SK-N-SH (cell line): ENCODE measurements at regions not wholly inside any gene's neighbourhood (a gene's known extent, or its start where the extent isn't known, plus 50 kb on each side); places are given as distances from the start of the nearest gene placed in this dataset.

ENCODE experiments used
- CTCF ChIA-PET: fragments of 300-600, 350-600 bp; formaldehyde crosslinking; extraction: SDS; loops from one replicate; lab custom pipeline; 2021; lab: Yijun Ruan, JAX
- POLR2A ChIA-PET: fragments of 350-600 bp; sonication (Branson Sonifier 250); formaldehyde crosslinking; extraction: SDS; loops from one replicate; lab custom pipeline; 2020; ENCODE audit warnings: antibody characterized with exemption, inconsistent platforms; lab: Yijun Ruan, JAX
- DNase-seq: peaks from one replicate; pipeline ENCODE4 v3.0.0; 2012
- H2AFZ ChIP-seq: fragments of 200-600 bp; sonication (generic); 2 replicates; pipeline ENCODE4 v1.8.1; 2016; ENCODE audit warnings: antibody characterized with exemption, mild to moderate bottlenecking, low read depth
- H3F3A ChIP-seq: fragments of 200-600 bp; sonication (generic); replicated peaks from 2 replicates; pipeline ENCODE3; 2016; ENCODE audit warnings: antibody characterized with exemption, mild to moderate bottlenecking; ENCODE audit not compliant: insufficient read depth
- H3K27ac ChIP-seq, 2 experiments: fragments of 200-500 bp in 1 of 2; fragments of 200-600 bp in 1 of 2; sonication (Bioruptor generic) in 1 of 2; sonication (generic), shearing (Covaris generic) in 1 of 2; 2 replicates each; pipeline versions ENCODE4 v1.5.1 to v1.6.1; 2014 to 2016; ENCODE audit warnings: low read depth in 2 of 2, inconsistent platforms in 1 of 2, low read length in 1 of 2, mild to moderate bottlenecking in 1 of 2, mixed read lengths in 1 of 2
- H3K27me3 ChIP-seq: fragments of 200-600 bp; sonication (generic), shearing (Covaris generic); 2 replicates; pipeline ENCODE4 v1.6.1; 2016; ENCODE audit warnings: mixed run types; ENCODE audit not compliant: insufficient read depth
- H3K36me3 ChIP-seq, 2 experiments: fragments of 200-500 bp in 1 of 2; fragments of 200-600 bp in 1 of 2; sonication (Bioruptor generic) in 1 of 2; sonication (generic) in 1 of 2; replicated peaks in 1 of 2; 2 replicates each; pipeline versions ENCODE3 to v1.5.1; 2014 to 2016; ENCODE audit warnings: low read length in 1 of 2, mild to moderate bottlenecking in 1 of 2; ENCODE audit not compliant: insufficient read depth in 2 of 2, control insufficient read depth in 1 of 2
- H3K4me1 ChIP-seq, 2 experiments: fragments of 200-500 bp in 1 of 2; fragments of 200-600 bp in 1 of 2; sonication (Bioruptor generic) in 1 of 2; sonication (generic), shearing (Covaris generic) in 1 of 2; 2 replicates each; pipeline versions ENCODE4 v1.5.1 to v1.6.1; 2014 to 2016; ENCODE audit warnings: low read depth in 1 of 2, low read length in 1 of 2, mixed run types in 1 of 2; ENCODE audit not compliant: insufficient read depth in 2 of 2, control insufficient read depth in 1 of 2
- H3K4me2 ChIP-seq: fragments of 200-600 bp; sonication (generic), shearing (Covaris generic); 2 replicates; pipeline ENCODE4 v1.6.1; 2017; ENCODE audit warnings: mixed run types
- H3K4me3 ChIP-seq, 2 experiments: fragments of 200-500 bp in 1 of 2; fragments of 200-600 bp in 1 of 2; sonication (Bioruptor generic) in 1 of 2; sonication (generic), shearing (Covaris generic) in 1 of 2; 2 replicates each; pipeline versions ENCODE4 v1.5.1 to v1.8.1; 2014 to 2016; ENCODE audit warnings: low read depth in 2 of 2, inconsistent platforms in 1 of 2, low read length in 1 of 2, mild to moderate bottlenecking in 1 of 2, mixed read lengths in 1 of 2, moderate library complexity in 1 of 2
- H3K79me2 ChIP-seq: fragments of 200-600 bp; sonication (generic); 2 replicates; pipeline ENCODE4 v1.8.1; 2017; ENCODE audit warnings: mild to moderate bottlenecking; ENCODE audit not compliant: insufficient read depth
- H3K9ac ChIP-seq: fragments of 200-600 bp; sonication (generic); 2 replicates; pipeline ENCODE4 v1.6.1; 2017; ENCODE audit warnings: mixed run types
- H3K9me2 ChIP-seq: fragments of 200-600 bp; sonication (generic); 2 replicates; pipeline ENCODE4 v1.6.1; 2017; ENCODE audit warnings: mixed run types
- H3K9me3 ChIP-seq: fragments of 200-600 bp; sonication (generic); 2 replicates; pipeline ENCODE4 v1.6.1; 2017; ENCODE audit warnings: mixed run types, mild to moderate bottlenecking, moderate library complexity
- H4K20me1 ChIP-seq: fragments of 200-600 bp; sonication (generic); 2 replicates; pipeline ENCODE4 v1.6.1; 2017; ENCODE audit warnings: mild to moderate bottlenecking, mixed run types; ENCODE audit not compliant: insufficient read depth
- CHD2 ChIP-seq: fragments of 150-350 bp; IDR thresholded peaks from 2 replicates; pipeline ENCODE4 v1.6.1; 2018; ENCODE audit warnings: low read length; ENCODE audit not compliant: partially characterized antibody
- EZH2phosphoT487 ChIP-seq: fragments of 200-600 bp; sonication (generic); IDR thresholded peaks from 2 replicates; pipeline ENCODE4 v1.6.1; 2017; ENCODE audit warnings: low read depth, mixed run types, mild to moderate bottlenecking, antibody characterized with exemption, moderate library complexity, borderline replicate concordance
- GATA2 ChIP-seq: sonication (generic); formaldehyde crosslinking; IDR thresholded peaks from 2 replicates; pipeline ENCODE4 v1.5.0; 2020; ENCODE audit warnings: mild to moderate bottlenecking, missing genetic modification reagents
- MXI1 ChIP-seq: IDR thresholded peaks from 2 replicates; pipeline ENCODE4 v1.6.1; 2012; ENCODE audit warnings: mild to moderate bottlenecking, low read depth, low read length, improper control_type of control experiment
- NFIC ChIP-seq: IDR thresholded peaks from 2 replicates; pipeline ENCODE4 v1.4.0; 2012; ENCODE audit warnings: borderline replicate concordance
- POLR2AphosphoS5 ChIP-seq: IDR thresholded peaks from 2 replicates; pipeline ENCODE4 v1.6.1; 2012; ENCODE audit warnings: low read depth, low read length
- RAD21 ChIP-seq: IDR thresholded peaks from 2 replicates; pipeline ENCODE4 v1.6.1; 2012; ENCODE audit warnings: mild to moderate bottlenecking, low read length
- SIN3A ChIP-seq: IDR thresholded peaks from 2 replicates; pipeline ENCODE4 v1.6.1; 2012; ENCODE audit warnings: low read depth, mild to moderate bottlenecking, low read length, moderate library complexity, borderline replicate concordance
- TAF1 ChIP-seq: IDR thresholded peaks from 2 replicates; pipeline ENCODE4 v1.6.1; 2012; ENCODE audit warnings: low read depth, mild to moderate bottlenecking, low read length, moderate library complexity, borderline replicate concordance
- TCF12 ChIP-seq: IDR thresholded peaks from 2 replicates; pipeline ENCODE4 v1.4.0; 2012
- USF1 ChIP-seq: IDR thresholded peaks from 2 replicates; pipeline ENCODE4 v1.4.0; 2012; ENCODE audit warnings: low read depth, borderline replicate concordance
- YY1 ChIP-seq: IDR thresholded peaks from 2 replicates; pipeline ENCODE4 v1.4.0; 2012; ENCODE audit warnings: low read depth, mild to moderate bottlenecking
- WGBS: methylation state at CpG from one replicate; pipeline ENCODE4 v1.1.6; 2017; ENCODE audit warnings: low lambda C conversion rate; 5-methylcytosine and 5-hydroxymethylcytosine counted together
- TF ChIP-seq, protein P1 (sequence below): fragments of 150-350 bp; IDR thresholded peaks from 2 replicates; pipeline ENCODE4 v1.6.1; 2017; ENCODE audit warnings: antibody characterized with exemption, low read length, low read depth, borderline replicate concordance

DNA sequence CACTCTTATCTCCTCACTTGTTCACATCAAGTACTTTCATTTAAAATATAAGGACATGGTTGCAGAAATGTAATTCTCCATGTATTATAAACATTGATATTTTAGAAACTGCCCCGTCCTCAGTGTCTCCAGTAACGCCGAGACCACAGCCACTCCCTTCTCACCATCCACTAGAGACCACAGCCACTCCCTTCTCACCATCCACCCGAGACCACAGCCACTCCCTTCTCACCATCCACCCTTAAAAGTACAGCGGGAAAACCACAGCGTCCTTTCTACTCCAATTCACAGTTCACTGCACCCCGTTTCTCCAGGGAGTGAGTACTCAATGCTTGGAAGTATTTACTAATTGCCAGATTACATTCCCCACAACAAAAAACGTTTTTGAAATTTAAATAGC, 1452.2 kb upstream of the ACVR2A start:
- H3K4me1 ChIP-seq, result no peaks in the 10 kb centered on the region
- no peak for DNase-seq
- H2AFZ ChIP-seq, result no peak overlapping the region
- no peak overlapping the region for H3K27ac ChIP-seq
- no peaks in the 10 kb centered on the region for H3K9me2 ChIP-seq
- peaks cover 6% of the 10 kb centered on the region; the same call in 1 of the 2 replicates for H3K27me3 ChIP-seq
- no peaks in the 10 kb centered on the region for H3F3A ChIP-seq
- 36% methylated on average over 8 of the region's 8 CpGs for WGBS
- no peak overlapping the region for H3K9ac ChIP-seq
- TF ChIP-seq MXI1 (no peak), TCF12 (no peak), POLR2AphosphoS5 (no peak)
- H4K20me1 ChIP-seq, result no peaks in the 10 kb centered on the region
- H3K4me2 ChIP-seq, result no peak overlapping the region
- H3K79me2 ChIP-seq, result no peaks in the 10 kb centered on the region
- POLR2A ChIA-PET, result no interaction called here
- no peak overlapping the region for H3K4me3 ChIP-seq
- H3K9me3 ChIP-seq, result no peaks in the 10 kb centered on the region
- CTCF ChIA-PET, result no interaction called here
- no peaks in the 10 kb centered on the region for H3K36me3 ChIP-seq

GRCh38 chr2:146392186-146392585, 1452.6 kb upstream of the ACVR2A start:
- CTCF ChIA-PET, result no interaction called here
- 54% methylated on average over 9 of the region's 10 CpGs for WGBS
- no peak overlapping the region for H3K4me2 ChIP-seq

GRCh38 chr2:146388757-146389156, 1456.1 kb upstream of the ACVR2A start:
- Histone ChIP-seq H3K9me2 (no peaks in the 10 kb centered on the region), H3K36me3 (no peaks in the 10 kb centered on the region), H3K9me3 (no peaks in the 10 kb centered on the region), H2AFZ (no peak overlapping the region), H3K27me3 (peaks cover 6% of the 10 kb centered on the region; the same call in 1 of the 2 replicates), H3K9ac (no peak overlapping the region), H3F3A (no peaks in the 10 kb centered on the region), H4K20me1 (no peaks in the 10 kb centered on the region), H3K4me3 (no peak overlapping the region), H3K4me2 (no peak overlapping the region), H3K79me2 (no peaks in the 10 kb centered on the region), H3K27ac (no peak overlapping the region), H3K4me1 (no peaks in the 10 kb centered on the region)
- ChIA-PET CTCF (no interaction called here), POLR2A (no interaction called here)
- TF ChIP-seq EZH2phosphoT487 (no peak), TCF12 (0 out of 2 replicates have a peak, but pooled peaks have one; percentile 8), NFIC (peak; percentile 47; the same call in 1 of the 2 replicates)
- no peak for DNase-seq
- 12% methylated on average over 2 of the region's 2 CpGs for WGBS

More at GRCh38 chr2:146392186-146392585, 1452.6 kb upstream of the ACVR2A start:
- no peak overlapping the region for H3K4me3 ChIP-seq
- no peaks in the 10 kb centered on the region for H3K36me3 ChIP-seq
- H3F3A ChIP-seq, result no peaks in the 10 kb centered on the region
- H3K9me3 ChIP-seq, result no peaks in the 10 kb centered on the region
- no peaks in the 10 kb centered on the region for H3K4me1 ChIP-seq
- no peak overlapping the region for H3K27ac ChIP-seq
- H3K9ac ChIP-seq, result no peak overlapping the region
- H3K27me3 ChIP-seq, result peaks cover 6% of the 10 kb centered on the region; the same call in 1 of the 2 replicates
- no peaks in the 10 kb centered on the region for H4K20me1 ChIP-seq
- H3K79me2 ChIP-seq, result no peaks in the 10 kb centered on the region
- no peaks in the 10 kb centered on the region for H3K9me2 ChIP-seq
- no peak for TF ChIP-seq USF1
- no peak for TF ChIP-seq EZH2phosphoT487
- TF ChIP-seq YY1, result no peak
- no peak for TF ChIP-seq GATA2 (CRISPR knock-in tag)
- no peak for TF ChIP-seq SIN3A
- no peak for TF ChIP-seq TAF1
- no peak for TF ChIP-seq RAD21
- TF ChIP-seq CHD2, result no peak
- TF ChIP-seq, protein P1, sequence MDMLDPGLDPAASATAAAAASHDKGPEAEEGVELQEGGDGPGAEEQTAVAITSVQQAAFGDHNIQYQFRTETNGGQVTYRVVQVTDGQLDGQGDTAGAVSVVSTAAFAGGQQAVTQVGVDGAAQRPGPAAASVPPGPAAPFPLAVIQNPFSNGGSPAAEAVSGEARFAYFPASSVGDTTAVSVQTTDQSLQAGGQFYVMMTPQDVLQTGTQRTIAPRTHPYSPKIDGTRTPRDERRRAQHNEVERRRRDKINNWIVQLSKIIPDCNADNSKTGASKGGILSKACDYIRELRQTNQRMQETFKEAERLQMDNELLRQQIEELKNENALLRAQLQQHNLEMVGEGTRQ, result no peak
- H2AFZ ChIP-seq, result no peak overlapping the region
- POLR2A ChIA-PET, result no interaction called here
- no peak for DNase-seq
